ENCODE measurements at regions not wholly inside any gene's neighbourhood (a gene's known extent, or its start where the extent isn't known, plus 50 kb on each side); places are given as distances from the start of the nearest gene placed in this dataset.
"Not testable (repeated sequence)": the region's sequence is repeated elsewhere in the genome, so short reads cannot be mapped to it uniquely, and the experiment has no call there.

- Mint-ChIP-seq H3K27ac (ENCODE audit: unreplicated experiment) (no peak overlapping the region), H3K4me3 (no peak overlapping the region), H3K27me3 (ENCODE audit: low read depth) (no peaks in the 10 kb centered on the region), H3K36me3 (ENCODE audit: low read depth) (no peaks in the 10 kb centered on the region), H3K4me1 (no peaks in the 10 kb centered on the region), H3K9me3 (no peaks in the 10 kb centered on the region)
- TF ChIP-seq, protein P1, sequence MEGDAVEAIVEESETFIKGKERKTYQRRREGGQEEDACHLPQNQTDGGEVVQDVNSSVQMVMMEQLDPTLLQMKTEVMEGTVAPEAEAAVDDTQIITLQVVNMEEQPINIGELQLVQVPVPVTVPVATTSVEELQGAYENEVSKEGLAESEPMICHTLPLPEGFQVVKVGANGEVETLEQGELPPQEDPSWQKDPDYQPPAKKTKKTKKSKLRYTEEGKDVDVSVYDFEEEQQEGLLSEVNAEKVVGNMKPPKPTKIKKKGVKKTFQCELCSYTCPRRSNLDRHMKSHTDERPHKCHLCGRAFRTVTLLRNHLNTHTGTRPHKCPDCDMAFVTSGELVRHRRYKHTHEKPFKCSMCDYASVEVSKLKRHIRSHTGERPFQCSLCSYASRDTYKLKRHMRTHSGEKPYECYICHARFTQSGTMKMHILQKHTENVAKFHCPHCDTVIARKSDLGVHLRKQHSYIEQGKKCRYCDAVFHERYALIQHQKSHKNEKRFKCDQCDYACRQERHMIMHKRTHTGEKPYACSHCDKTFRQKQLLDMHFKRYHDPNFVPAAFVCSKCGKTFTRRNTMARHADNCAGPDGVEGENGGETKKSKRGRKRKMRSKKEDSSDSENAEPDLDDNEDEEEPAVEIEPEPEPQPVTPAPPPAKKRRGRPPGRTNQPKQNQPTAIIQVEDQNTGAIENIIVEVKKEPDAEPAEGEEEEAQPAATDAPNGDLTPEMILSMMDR (conservative IDR thresholded peaks at IDR 0.05) = no peak
- DNase-seq (ENCODE audit: low read depth, low spot score) = no peak
Measured at GRCh38 chr15:81893182-81893835, 152.5 kb downstream of the MEX3B start.

GRCh38 chr15:81890496-81890895 is 155.3 kb downstream of the MEX3B start:
- Mint-ChIP-seq H3K27ac (ENCODE audit: unreplicated experiment) (no peak overlapping the region), H3K4me3 (no peak overlapping the region), H3K4me1 (no peaks in the 10 kb centered on the region), H3K36me3 (ENCODE audit: low read depth) (peaks cover 11% of the 10 kb centered on the region), H3K27me3 (ENCODE audit: low read depth) (no peaks in the 10 kb centered on the region), H3K9me3 (peaks cover 7% of the 10 kb centered on the region)
- TF ChIP-seq, protein P1 (conservative IDR thresholded peaks at IDR 0.05) = no peak
- DNase-seq (ENCODE audit: low read depth, low spot score) = no peak

DNA sequence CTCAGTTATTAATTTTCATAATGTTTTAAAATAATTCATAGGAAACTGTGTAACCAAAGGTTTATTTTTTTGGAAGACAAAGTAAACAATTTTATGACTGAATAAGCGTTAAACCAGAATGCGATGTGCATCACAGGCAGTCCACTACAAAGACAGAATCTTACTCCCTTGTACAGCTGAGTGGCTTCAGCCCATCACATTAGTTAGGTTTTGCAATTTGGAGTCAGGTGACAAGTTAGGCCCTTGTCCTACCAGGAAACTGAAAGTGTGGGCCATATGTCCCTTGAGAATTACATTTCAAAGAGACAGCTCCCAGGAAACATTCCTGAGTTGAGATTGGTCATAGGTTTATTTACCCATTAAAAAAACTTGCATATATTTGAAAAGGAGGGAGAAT is 156.3 kb downstream of the MEX3B start:
- Mint-ChIP-seq H3K36me3 (ENCODE audit: low read depth) (peaks cover 11% of the 10 kb centered on the region), H3K27me3 (ENCODE audit: low read depth) (no peaks in the 10 kb centered on the region), H3K27ac (ENCODE audit: unreplicated experiment) (no peak overlapping the region), H3K4me1 (peaks cover 7% of the 10 kb centered on the region), H3K4me3 (no peak overlapping the region), H3K9me3 (peaks cover 7% of the 10 kb centered on the region)
- TF ChIP-seq, protein P1 (conservative IDR thresholded peaks at IDR 0.05) = no peak
- no peak for DNase-seq (ENCODE audit: low read depth, low spot score)

DNA sequence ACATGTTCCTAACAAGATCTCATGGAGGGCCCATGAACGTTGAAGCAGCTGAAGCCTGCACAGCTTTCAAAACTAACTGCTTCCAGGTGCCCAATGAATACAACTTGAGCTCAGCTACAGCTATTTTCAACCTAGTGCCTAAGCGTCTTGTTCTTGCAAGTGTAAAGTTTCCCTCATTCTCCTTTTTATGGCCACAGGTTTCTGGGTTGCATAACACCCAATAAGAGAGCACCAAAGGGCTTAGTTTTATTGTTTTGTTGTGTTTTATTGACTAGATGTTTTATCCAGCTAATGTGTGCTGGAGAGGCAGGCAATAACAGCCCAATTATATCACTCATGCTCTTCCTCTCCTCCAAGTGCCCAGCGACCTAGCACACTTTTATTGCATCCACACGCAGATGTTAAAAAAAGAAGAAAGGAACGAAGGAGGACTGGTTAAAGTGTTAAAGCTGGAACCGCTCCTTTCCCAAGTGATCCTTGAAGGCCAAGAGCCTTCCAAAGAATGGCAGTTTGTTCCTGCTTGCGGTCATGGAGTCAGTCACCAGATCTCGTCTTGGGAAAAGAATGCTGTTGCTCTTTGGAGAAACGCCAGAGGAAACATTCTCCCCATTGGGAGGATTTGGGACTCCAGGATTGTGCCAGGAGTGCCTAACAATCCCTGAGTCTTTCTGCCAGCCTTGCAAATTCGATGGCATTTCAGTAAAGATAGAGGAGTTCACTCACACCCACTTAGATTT is 156.9 kb downstream of the MEX3B start:
- H3K4me3 Mint-ChIP-seq = no peak overlapping the region
- TF ChIP-seq, protein P1 (conservative IDR thresholded peaks at IDR 0.05) = no peak
- peaks cover 13% of the 10 kb centered on the region for H3K4me1 Mint-ChIP-seq
- no peak for DNase-seq (ENCODE audit: low read depth, low spot score)
- H3K9me3 Mint-ChIP-seq = peaks cover 7% of the 10 kb centered on the region
- H3K27me3 Mint-ChIP-seq (ENCODE audit: low read depth) = no peaks in the 10 kb centered on the region
- H3K36me3 Mint-ChIP-seq (ENCODE audit: low read depth) = peaks cover 11% of the 10 kb centered on the region
- H3K27ac Mint-ChIP-seq (ENCODE audit: unreplicated experiment) = no peak overlapping the region

GRCh38 chr15:81887912-81888311 is 157.9 kb downstream of the MEX3B start:
- Mint-ChIP-seq H3K27ac (ENCODE audit: unreplicated experiment) (no peak overlapping the region), H3K36me3 (ENCODE audit: low read depth) (peaks cover 11% of the 10 kb centered on the region), H3K4me1 (peaks cover 13% of the 10 kb centered on the region), H3K4me3 (no peak overlapping the region), H3K27me3 (ENCODE audit: low read depth) (no peaks in the 10 kb centered on the region), H3K9me3 (peaks cover 7% of the 10 kb centered on the region)
- TF ChIP-seq, protein P1 (conservative IDR thresholded peaks at IDR 0.05) = no peak
- no peak for DNase-seq (ENCODE audit: low read depth, low spot score)

DNA sequence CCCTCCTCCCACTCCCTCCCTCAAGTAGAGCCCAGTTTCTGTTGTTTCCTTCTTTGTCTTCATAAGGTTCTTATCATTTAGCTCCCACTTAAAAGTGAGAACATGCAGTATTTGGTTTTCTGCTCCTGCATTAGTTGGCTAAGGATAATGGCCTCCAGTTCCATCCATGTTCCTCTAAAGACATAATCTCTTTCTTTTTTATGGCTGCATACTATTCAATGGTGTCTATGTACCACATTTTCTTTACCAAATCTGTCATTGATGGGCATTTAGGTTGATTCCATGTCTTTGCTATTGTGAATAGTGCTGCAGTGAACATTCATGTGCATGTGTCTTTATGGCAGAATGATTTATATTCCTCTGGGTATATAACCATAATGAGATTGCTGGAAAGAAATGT is 158.6 kb downstream of the MEX3B start:
- DNase-seq (ENCODE audit: low read depth, low spot score); H3K9me3 Mint-ChIP-seq; H3K4me3 Mint-ChIP-seq; H3K27me3 Mint-ChIP-seq (ENCODE audit: low read depth): not testable (repeated sequence)
- peaks cover 13% of the 10 kb centered on the region for H3K4me1 Mint-ChIP-seq
- H3K36me3 Mint-ChIP-seq (ENCODE audit: low read depth) = peaks cover 11% of the 10 kb centered on the region
- peak overlapping the region; percentile 76 for H3K27ac Mint-ChIP-seq (ENCODE audit: unreplicated experiment)

All from neural crest cell (in vitro differentiated cells).